Hippocampal formation (tissue), 2 donors: ENCODE measurements at regions not wholly inside any gene's neighbourhood (a gene's known extent, or its start where the extent isn't known, plus 50 kb on each side); places are given as distances from the start of the nearest gene placed in this dataset.

ENCODE experiments used
- DNase-seq, 2 donors: peaks; one replicate each; lab custom pipeline; 2025; lab: John Stamatoyannopoulos, UW

DNA sequence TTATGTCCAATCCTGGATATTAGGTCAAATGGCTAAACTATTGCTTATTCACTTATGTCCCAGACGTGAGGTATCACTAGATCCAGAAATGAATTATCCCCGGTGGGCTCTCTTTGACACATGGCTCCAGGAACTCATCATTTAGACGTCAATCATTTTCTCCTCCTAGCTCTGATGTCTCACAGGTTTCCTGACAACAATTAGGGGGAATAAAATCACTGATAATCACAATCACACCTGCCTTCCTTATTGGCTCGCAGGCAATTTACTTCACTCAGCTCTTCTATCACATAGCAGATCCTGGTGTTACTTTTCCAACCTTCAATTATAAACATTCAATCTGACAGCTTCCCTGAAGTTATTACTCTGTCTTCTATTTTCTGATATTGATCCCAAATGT lies 634.0 kb upstream of the TENM4 start:
- DNase-seq, result no peak

DNA sequence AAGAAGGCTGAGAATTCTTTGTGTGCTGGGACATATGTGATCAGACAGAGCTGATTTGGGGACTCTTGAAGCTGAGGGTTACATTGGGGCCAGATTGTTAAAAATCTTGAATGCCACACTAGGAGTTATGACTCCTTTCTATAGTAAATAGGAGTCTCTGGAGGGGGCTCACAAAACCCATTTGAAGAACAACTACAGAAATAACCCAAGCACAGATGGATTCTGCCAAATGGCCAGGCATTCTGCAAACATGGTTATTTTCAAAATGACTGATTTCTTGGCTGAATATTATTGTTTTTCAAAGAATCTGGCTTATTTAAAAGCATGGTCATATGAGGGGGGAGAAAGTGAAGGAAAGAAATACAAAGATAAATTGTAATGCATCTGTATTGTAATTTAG lies 625.5 kb upstream of the TENM4 start:
- DNase-seq, result no peak

DNA sequence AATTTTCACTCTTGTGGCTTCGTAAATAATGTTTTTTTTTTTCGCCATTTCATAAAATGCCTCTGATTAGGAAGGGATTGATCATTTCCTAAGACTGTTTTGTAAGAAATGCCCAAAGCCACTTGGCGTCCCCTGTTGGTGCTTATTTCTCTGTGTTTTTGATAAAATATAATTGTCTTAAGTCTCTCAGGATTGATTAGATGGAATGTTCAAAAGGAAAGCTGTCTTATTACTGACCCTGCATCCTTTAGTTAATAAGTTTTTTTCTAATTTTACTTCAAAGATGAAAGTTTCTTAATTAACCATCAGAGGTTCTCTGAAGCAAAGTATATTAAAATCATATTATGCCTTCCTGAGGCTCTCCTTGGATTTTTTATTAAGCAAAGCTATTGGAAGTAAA lies 624.3 kb upstream of the TENM4 start:
- DNase-seq, result no peak

DNA sequence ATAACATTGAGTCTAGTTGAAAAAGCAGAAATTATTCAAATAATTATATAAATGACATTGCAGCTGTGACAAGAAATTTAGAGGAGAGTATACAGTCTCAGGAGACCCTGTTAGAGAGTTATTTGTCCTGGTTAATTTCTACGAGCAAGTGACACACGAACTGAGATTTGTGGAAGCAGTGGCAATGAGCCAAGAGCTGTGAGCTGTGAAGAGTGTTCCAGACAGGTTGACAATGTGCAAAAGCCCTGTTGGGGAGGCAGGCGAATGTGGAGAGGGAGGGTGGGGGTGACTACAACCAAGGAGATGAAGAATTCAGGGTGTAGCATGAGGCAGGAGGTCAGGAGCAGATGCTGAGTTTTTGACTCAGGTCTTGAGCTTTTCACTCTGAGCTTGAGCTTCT lies 620.2 kb upstream of the TENM4 start:
- no peak for DNase-seq

- DNase-seq, result no peak
These were observed 613.8 kb upstream of the TENM4 start for GRCh38 chr11:80054582-80055165.

- DNase-seq, result no peak
These were observed 607.7 kb upstream of the TENM4 start for GRCh38 chr11:80048513-80048912.

DNA sequence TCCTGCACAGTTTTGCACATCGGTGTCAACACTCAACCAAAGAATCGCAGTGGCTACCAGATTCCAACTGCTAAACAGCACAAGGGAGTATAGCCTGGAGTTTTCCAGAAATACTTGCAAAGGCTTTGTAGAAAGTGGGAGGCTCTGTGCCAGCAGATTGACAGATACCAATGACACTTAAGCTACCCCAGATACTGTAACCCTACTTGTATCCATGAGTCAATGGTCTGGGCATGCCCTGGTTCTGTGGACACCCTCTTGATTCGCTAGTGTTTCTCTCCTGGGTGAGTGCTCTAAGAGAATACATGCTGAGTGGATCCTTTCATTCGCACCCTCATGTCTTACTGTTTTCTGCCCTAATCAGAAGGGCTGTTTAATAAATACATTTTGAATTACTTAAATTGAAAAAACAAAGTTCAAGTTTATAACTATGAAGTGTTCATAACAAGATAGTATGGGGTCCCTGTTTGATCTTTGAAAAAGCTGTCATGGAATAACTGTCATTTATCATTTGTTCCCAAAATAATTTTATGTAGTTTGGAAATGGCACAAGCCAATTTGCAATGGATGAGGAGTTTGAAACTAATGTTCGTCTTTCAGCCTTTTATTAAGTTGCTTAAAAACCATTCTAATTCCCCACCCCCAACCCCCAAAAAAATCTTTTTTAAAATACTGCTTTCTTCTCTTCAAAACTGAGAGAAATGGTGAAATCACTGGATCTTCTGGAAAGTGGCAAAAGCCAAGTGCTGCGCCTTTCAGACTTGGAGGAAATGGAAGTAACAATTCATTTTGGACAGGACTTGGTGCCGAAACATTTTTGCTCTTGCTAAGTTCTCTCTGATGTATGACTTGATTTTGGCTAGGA lies 600.5 kb upstream of the TENM4 start:
- no peak for DNase-seq

DNA sequence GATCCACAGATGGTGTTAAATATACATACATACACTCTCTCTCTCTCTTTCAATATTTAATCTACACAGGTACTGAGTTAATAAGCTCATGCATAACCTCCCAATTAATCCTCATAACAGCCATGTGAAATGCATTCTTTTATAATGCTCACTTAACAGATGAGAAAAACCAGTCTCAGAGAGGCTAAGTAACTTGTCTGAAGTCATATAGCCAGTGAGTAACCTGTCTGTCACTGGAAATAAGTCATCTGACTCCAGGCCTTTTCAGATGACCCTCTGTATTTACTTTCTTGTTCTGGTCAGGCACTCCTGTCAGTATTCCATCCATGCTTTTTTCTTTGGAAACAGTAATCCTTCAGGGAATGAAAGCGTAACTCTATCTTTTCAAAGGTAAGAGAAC lies 594.0 kb upstream of the TENM4 start:
- no peak for DNase-seq

DNA sequence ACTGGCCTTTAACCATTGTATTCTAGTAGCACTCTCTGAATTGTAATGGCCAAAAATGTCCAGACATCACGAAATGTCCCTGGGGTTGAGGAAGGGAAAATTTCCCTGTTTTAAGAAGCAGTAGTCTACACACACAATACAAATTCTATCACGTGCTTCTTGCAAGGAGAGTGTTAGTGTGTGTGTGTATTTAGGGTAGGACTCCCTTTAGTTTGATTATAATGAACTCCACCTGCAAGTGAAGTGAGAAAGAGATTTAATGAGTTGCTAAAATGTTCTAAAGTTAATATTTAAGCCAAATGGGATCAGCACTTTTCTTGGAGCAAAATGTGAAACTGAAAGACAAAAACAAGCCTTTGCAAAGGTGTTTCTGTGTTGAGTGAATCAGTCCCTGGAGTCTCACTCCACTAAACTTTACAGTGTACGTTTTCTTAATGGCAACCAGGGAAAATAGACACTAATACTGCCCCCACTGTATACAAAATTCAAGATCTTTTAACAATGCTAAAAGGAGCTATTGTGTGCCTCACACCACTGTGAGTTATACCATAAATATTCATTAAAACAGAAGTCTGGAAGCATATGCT lies 590.3 kb upstream of the TENM4 start:
- DNase-seq, result no peak

DNA sequence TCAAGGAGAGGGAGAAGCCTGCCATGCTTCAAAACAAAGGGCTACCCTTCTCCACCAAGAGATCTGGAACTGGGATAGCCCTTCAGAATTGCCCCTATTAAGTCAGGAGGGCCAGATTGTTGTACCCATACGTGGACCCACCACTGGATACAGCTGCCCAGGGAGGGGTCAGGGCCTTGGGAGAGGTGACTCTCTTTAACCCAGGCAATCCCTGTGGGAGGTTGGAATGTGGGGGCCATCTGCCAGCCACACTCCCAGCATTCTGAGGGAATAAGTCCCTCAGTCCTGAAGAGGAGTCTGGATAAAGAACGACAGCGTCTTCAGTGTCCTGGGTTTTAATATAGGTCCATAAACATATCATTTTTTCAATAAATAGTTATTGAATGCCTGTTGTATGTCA lies 588.2 kb upstream of the TENM4 start:
- no peak for DNase-seq

GRCh38 chr11:80024119-80024518 lies 583.3 kb upstream of the TENM4 start:
- DNase-seq, result no peak

DNA sequence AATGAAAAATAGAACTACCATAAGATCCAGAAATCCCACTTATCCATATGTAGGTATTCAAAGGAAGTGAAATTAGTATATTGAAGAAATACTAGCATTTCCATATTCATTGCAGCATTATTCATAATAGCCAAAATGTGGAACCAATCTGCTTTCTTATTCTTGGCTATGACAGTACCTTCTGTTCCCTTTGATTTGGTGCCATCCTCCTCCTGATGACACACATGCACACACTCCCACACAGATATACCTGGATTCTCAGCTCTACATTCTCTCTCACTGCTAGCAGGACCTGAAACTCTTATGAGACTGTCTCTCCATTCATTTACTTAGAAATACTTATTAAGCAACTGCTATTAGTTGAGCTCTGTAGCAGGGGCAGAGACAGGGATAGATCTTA lies 582.6 kb upstream of the TENM4 start:
- DNase-seq, result no peak

DNA sequence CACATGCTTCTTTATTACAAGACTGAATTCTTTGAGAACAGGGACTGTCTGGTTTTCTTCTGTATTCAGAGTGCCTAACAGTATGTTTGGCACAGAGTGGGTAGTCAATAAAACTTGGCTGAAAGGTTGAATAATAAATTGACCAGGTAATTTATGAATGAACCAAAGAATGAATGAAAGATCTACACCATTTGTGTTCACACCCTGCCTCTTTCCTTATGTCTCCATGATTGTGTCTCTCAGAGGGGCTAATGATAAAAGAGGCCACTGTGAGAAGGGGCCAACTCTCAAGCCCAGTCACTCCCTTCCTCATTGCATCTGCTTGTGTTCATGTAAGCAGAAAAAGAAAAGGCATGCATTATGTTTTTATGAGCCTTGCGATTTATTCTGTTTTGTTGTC lies 569.7 kb upstream of the TENM4 start:
- DNase-seq, result no peak

DNA sequence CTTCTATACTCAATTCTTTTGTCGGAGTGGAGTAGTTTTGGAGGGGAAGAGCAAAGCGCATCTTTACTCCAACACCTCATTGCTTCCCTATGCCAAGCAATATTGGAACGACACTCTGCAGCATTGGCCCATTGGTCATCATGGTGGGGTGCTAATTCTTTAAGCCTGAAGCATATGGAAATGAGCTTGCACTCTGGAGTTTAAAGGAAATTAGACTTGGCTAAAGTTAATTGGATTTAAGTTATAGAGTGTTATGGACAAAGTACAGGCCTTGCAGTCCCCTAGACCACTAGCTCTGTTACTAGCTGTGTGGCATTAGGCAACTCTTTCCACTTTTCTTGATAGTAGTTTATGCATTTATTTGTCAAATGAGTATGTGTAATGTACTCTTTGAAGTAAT lies 568.3 kb upstream of the TENM4 start:
- DNase-seq, result no peak

DNA sequence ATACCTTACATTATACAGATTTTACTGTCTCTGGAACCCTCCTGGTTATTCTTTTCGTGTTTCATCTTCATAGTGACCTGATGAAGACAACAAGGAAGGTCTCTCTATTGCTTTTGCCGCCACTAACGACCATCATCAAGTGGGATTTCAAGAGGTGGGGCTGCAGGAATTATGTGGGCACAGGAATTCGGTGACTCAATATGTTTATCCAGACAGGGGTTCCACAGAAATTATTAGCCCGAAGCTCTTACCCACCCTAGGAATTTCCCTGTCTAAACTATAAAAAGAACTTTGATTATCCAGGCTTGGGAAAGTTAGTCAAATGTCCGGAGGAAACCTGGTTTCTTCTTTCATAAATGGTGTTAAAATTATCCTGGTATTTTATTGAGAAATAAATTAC lies 566.8 kb upstream of the TENM4 start:
- no peak for DNase-seq

- DNase-seq, result no peak
These were observed 549.3 kb upstream of the TENM4 start for GRCh38 chr11:79990141-79990540.

- no peak for DNase-seq
These were observed 541.4 kb upstream of the TENM4 start for GRCh38 chr11:79982185-79982584.

- no peak for DNase-seq
These were observed 540.1 kb upstream of the TENM4 start for GRCh38 chr11:79980916-79981315.

DNA sequence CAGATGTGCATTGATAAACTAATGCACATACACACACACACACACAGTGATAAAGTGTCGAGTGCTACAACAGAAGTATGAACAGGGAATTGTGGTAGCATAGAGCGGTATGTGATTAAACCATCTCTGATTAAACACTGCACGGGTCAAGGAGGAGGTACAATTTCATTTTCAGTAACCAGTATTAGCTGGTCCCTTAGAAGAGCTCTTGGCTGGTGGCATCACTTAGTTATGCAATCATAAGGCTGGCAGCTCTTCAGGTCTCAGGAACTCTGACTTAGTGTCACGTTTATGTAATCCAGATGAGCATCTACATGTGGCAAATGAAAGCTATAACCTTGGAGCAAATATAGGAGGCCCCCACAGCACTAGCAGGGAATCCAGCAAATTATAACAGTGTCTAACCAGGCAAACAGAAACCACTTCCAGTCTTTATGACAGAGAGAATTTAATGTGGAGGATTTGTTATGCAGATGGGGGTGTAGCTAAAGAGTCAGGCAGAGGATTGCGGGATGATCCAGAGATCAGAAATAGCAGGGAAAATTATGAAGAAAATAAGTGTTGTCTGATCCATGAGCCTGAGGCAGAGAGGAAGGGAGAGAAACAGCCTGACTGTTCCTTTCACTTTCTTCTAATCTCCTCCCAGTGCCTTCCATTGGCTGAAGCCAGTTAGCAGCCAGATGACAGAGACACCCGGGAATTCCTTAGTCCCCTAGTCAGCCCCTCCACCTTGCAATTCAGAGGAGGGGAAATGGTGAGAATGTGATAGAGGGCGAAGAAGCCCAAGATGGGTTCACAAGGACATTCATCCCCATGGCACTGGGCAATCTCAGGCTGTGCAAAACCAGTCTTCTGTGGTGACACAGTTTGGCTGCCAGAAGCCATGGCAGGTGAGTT lies 533.1 kb upstream of the TENM4 start:
- DNase-seq, result no peak

GRCh38 chr11:79971255-79971654 lies 530.4 kb upstream of the TENM4 start:
- DNase-seq, result no peak

DNA sequence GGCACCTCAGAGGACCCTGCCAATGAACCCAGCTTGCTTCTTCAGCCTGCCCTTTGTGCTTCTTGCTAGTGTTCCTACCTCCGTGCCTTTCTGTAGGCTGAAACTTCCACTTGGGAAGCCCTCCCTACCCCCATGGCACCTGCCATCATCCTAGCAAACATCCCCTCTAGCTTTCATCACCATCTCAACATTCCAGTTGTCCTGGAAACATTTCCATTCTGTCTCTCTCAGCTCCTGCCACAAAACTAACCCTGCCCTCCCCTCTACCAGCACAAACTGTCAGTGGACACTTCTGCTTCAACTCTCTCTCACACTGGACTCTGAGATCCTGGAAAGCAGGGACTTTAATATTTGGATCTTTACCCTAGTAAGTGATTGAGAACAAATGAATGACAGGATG lies 525.8 kb upstream of the TENM4 start:
- no peak for DNase-seq

DNA sequence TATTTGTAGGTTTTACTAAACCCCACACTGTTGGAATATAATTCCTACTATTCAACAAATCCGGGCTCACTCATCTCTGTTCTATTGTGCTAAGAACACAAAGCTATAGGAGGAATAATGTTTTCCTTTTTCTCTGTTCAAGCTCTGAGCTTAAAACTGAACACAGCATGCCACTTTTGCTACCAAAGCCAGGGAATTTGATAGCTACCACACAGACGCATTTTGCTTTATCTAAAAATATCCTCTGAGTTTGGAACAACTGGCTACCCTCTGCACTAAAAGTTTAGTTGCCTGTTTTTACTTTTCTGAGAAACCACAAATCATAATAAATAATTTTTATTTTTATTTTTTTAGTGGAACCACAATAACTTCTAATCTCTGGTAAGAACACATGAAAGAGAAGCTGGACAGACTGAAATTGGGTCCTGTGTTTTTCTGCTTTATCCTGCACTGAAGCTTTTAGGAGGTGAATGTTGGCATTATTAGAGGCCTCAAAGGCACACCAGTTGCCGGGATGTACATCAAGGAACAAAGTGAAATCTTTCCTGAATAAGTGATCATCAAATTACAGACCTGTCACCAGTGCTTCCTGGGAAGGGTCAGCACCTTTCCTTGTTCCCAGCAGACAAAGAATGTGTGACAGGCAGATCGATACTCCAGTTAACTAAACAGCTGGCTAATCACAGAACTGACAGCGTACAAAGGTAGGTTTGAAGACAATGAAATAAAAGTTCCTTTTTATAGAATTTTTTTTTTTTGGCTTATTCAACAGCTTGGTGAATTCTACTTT lies 523.2 kb upstream of the TENM4 start:
- DNase-seq, result no peak
